ENCODE measurements at regions not wholly inside any gene's neighbourhood (a gene's known extent, or its start where the extent isn't known, plus 50 kb on each side); places are given as distances from the start of the nearest gene placed in this dataset.

DNA sequence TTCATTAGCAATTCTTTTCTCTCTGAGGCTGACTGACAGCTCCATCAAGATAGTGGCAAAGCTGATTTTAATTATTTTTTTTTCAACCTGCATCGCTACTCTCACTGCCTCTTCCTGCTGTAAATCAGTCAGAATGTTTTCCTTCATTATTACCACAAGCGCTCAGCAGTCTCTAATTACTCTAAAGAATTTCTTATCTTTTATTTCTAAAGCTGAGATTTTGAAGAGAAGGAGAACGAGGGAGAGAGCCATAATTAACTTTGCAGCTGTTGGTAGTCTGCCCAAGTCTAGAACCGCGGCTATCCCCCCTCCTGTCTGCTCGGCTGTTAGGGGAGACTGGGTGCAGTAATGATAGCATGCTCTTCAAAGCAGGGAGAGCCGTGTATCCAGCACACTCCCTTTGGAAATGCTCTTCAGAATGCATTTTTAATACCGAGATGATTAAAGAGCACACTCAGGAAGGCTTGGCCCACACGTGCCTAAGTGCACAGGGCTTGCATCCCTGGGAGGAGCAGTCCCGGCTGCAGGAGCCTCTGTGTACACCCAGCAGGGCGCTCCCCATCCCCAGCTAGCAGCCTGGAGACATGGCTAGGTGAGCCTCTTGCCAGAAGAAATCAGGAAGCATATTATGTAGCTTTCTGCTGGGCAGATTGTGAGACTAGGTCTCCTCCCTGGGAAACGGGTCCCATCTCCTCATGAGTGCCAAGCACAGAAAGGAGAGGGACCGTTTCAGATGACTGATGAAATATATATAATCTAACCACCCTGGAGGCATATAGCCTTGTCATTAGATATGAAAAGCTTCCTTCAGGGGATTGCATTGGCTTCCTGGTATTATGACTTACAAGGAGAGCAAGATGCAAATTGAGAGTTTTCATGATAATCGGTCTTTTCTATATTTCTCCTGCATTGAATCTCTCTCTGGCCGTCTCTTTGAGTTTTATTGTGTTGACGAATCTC, 555.2 kb downstream of the CMPK2 start:
- Histone ChIP-seq H3T11ph (ENCODE audit: low read length) (no peak overlapping the region), H3K79me2 (ENCODE audit: insufficient read depth, low read length) (no peaks in the 10 kb centered on the region), H3K23me2 (ENCODE audit: insufficient read length, low read depth, low read length, poor library complexity, severe bottlenecking) (no peaks in the 10 kb centered on the region), H4K91ac (ENCODE audit: insufficient read length, low read depth, low read length) (no peak overlapping the region), H2BK5ac (ENCODE audit: insufficient read length, low read length) (no peak overlapping the region), H3K27ac (ENCODE audit: insufficient read length, low read depth, low read length) (no peak overlapping the region), H3K79me1 (ENCODE audit: insufficient read depth, low read depth, low read length, poor library complexity, severe bottlenecking) (no peaks in the 10 kb centered on the region), H3K18ac (ENCODE audit: insufficient read length, low read depth, low read length) (no peak overlapping the region), H2AFZ (ENCODE audit: low read length) (no peak overlapping the region), H3K4me2 (ENCODE audit: insufficient read depth, insufficient read length, low read length) (no peak overlapping the region), H3K9ac (ENCODE audit: extremely low read depth, insufficient read length, low read length) (no peak overlapping the region), H3K9me3 (ENCODE audit: control insufficient read depth, low read depth, low read length) (no peaks in the 10 kb centered on the region), H3K23ac (ENCODE audit: insufficient read length, low read depth, low read length) (no peak overlapping the region), H4K20me1 (ENCODE audit: control insufficient read depth, insufficient read depth, insufficient read length) (no peaks in the 10 kb centered on the region), H4K8ac (replicated peaks; ENCODE audit: insufficient read length, low read depth, low read length) (no peak overlapping the region), H4K5ac (ENCODE audit: insufficient read length, low read depth, low read length) (no peak overlapping the region), H3K14ac (ENCODE audit: insufficient read depth, low read length) (no peak overlapping the region), H3K4ac (ENCODE audit: low read depth, low read length) (no peak overlapping the region), H3K4me1 (ENCODE audit: insufficient read depth, low read length) (no peaks in the 10 kb centered on the region), H3K56ac (ENCODE audit: insufficient read length, low read depth, low read length) (no peak overlapping the region), H2BK15ac (ENCODE audit: low read depth, low read length) (no peak overlapping the region), H2BK20ac (ENCODE audit: low read depth, low read length, poor library complexity, severe bottlenecking) (no peak overlapping the region), H2BK120ac (ENCODE audit: low read depth, low read length, poor library complexity, severe bottlenecking) (no peak overlapping the region), H3K27me3 (ENCODE audit: insufficient read depth, low read length) (no peaks in the 10 kb centered on the region), H2BK12ac (ENCODE audit: insufficient read length, low read depth, low read length) (no peak overlapping the region), H2AK5ac (ENCODE audit: insufficient read length, low read length) (no peak overlapping the region)
- TF ChIP-seq, protein P1, sequence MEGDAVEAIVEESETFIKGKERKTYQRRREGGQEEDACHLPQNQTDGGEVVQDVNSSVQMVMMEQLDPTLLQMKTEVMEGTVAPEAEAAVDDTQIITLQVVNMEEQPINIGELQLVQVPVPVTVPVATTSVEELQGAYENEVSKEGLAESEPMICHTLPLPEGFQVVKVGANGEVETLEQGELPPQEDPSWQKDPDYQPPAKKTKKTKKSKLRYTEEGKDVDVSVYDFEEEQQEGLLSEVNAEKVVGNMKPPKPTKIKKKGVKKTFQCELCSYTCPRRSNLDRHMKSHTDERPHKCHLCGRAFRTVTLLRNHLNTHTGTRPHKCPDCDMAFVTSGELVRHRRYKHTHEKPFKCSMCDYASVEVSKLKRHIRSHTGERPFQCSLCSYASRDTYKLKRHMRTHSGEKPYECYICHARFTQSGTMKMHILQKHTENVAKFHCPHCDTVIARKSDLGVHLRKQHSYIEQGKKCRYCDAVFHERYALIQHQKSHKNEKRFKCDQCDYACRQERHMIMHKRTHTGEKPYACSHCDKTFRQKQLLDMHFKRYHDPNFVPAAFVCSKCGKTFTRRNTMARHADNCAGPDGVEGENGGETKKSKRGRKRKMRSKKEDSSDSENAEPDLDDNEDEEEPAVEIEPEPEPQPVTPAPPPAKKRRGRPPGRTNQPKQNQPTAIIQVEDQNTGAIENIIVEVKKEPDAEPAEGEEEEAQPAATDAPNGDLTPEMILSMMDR (conservative IDR thresholded peaks at IDR 0.05), result no peak
- H3K4me3 Mint-ChIP-seq, result no peak overlapping the region
- no CpG with 5 or more reads among the region's 16 CpGs for WGBS (ENCODE audit: extremely low coverage, insufficient read length, low lambda C conversion rate)
- H3K9me3 Mint-ChIP-seq, result no peaks in the 10 kb centered on the region
- H3K27ac Mint-ChIP-seq, result no peak overlapping the region; a peak in 1 of 7 replicates
- no peak for DNase-seq
- peaks cover 3 to 4% of the 10 kb centered on the region in 2 experiments; a peak in 1 of 4 replicates for H3K4me1 Mint-ChIP-seq
- H3K36me3 Mint-ChIP-seq (ENCODE audit: insufficient read depth in 1 of 3, low read depth in 3 of 3), result no peaks in the 10 kb centered on the region
- no peaks in the 10 kb centered on the region for H3K27me3 Mint-ChIP-seq (ENCODE audit: low read depth)

Data from H9 (cell line).